Activated T-cell treated with anti-CD3 and anti-CD28 coated beads, Interleukin-2, amount 50 U/mL, for 48 hours (primary cell): ENCODE measurements at regions not wholly inside any gene's neighbourhood (a gene's known extent, or its start where the extent isn't known, plus 50 kb on each side); places are given as distances from the start of the nearest gene placed in this dataset.

Source experiments
- DNase-seq, 2 experiments: peaks; one replicate each; pipeline ENCODE4 v3.0.0-alpha.2; 2020

DNA sequence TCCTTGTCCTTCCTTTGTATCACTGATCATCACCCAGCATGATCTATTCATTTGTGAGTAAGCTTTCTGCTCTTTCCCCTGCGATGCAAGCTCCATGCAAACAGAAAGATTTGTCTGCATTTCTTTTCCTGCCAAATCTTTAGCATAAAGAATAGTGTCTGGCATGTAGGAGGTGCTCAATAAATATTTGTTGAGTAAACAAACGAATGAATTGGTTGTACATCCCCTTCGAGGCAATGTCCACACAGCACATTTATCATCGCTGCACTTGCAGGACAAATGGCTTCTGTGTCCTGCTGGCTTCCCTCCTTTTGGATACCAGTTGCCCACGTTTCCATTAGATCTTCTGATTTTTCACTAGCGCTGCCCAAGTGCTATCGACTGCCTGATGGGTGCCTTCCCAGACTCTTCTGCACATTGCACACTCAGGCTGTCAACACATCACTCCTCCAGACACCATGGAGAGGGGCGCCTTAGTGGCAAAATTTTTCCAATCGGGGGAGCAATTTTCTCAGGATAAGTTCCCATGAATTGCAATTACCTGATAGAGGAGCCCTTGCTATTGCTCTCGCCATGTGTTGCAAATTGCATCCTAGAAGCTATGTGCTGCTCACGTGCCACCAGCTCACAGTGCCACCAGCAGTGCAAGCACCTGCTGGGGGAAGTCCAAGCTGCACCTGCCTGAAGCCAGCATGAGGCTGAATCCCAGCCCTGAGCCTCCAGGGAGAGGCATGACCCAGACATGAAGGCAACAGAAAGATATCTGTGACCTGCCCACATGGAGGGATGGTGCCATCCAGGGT lies 206.6 kb downstream of the KIF26A start:
- DNase-seq: no peak

DNA sequence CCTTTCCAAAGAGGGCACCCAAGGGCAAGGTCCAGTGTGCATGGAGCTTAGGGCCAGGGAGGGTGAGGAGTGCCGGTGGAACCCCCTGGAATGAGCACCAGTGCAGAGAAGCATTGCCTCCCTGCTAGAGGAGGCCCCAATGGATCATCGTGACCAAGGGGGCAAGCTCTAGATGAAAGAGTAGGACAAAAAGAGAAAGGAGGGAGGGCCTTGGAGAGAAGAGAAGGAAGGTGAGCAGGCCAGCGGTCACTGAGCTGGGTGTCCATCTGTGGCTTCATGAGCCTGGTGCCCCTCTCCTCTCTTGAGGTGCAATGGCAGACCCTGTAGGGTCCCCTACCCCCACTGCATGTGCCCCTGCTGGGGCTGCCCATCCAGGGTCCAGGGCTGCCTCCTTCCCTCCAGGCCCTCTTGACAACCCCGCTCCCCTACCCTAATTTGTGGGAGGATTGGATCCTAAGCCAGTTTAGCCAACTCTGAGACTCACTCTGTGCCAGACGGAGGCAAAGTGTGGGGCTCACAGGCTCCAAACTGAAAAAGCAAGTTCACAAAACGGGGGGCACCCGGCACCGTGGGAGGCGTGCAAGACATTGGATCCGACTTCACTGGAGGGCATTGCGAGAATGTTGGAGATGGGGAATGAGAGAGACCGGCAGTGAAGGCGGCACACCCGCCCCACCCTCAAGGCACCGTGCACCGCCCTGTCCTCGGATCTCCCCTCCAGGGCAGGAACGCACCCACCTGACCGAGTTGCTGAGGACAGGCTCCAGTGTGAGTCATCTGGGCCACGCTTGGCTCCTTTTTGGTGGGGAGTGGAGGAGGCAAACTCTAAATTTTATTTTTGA lies 207.5 kb downstream of the KIF26A start:
- no peak for DNase-seq

DNA sequence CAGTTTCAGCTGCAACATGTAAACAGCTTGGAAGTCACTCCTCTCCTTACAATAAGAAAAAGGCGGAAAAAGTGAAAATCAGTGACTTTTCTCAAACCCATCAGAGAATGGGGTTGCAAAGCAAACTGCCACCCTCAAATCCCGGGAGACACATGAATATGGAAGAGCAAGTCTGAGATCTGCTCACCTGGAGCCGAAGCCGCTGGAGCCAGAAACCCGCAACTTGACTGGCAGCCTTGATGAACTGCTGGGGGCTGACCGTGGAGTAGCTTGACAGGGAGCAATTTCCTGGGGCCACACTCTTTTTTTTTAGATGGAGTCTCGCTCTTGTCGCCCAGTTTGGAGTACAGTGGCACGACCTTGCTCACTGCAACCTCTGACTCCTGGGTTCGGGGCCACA lies 208.2 kb downstream of the KIF26A start:
- DNase-seq: no peak

DNA sequence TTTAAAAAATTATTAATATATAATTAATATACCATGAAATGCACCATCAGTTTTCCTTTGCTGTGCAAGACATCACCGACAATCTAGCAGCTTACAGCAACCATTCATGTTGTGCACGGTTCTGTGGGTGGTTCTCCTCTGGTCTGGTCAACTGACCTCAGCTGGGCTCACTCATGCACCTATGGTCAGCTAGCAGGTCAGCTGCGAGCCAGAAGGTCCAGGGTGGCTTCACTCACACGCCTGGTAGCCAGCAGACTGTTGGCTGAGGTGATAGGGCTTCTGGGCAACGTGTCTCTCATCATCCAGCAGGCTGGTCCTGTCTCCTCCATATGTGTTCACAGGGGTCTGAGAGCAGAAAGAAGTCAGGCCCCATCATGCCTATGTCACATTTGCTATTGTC lies 210.4 kb downstream of the KIF26A start:
- no peak for DNase-seq

GRCh38 chr14:104349950-104350349 lies 211.6 kb downstream of the KIF26A start:
- no peak for DNase-seq

GRCh38 chr14:104350463-104351185 lies 212.2 kb downstream of the KIF26A start:
- no peak for DNase-seq

- DNase-seq: no peak
Measured at GRCh38 chr14:104351849-104352492, 213.6 kb downstream of the KIF26A start.

GRCh38 chr14:104352493-104353220 lies 214.3 kb downstream of the KIF26A start:
- DNase-seq: no peak

- DNase-seq: no peak
Measured at GRCh38 chr14:104353221-104353920, 215.0 kb downstream of the KIF26A start.

DNA sequence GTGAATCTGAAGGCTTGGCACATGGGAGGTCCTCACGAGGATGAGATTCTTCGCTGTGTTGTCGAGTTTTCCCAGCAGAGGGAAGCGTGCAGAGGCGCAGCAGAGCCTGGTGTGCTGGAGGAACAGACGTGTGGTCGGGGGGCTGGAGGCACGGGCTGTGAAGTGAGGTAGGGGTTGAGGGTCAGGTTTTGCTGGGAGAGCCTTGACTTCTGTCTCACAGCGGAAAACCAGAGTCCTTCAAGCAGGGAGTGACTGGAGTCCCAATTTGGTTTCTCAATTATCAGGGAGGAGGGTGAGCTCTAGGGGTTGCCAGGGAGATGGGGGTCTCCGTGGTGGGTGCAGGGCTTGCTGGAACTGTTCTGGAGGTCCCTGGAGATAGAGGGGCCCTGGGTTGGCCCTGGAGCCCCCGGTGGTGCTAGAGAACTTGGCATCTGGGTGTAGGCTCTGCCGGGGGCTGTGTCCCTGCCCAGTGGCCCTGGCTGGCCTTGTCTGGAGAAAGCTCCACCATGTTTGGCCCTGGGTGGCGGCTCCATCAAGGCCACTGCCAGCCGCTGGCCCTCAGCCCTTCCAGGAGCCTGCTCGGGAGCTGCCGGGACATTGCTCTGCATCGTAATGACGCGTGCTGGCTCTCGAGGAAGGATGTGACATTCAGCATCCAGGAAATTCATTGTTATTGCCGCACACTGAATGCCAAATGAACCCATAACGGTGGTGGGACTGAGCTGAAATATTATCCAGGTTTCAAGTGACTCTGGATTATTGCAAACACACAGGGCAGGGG lies 215.7 kb downstream of the KIF26A start:
- no peak for DNase-seq

- no peak for DNase-seq
Measured at GRCh38 chr14:104355101-104356019, 217.0 kb downstream of the KIF26A start.

GRCh38 chr14:104356020-104356737 lies 217.8 kb downstream of the KIF26A start:
- DNase-seq: no peak

- no peak for DNase-seq
Measured at GRCh38 chr14:104356738-104357688, 218.6 kb downstream of the KIF26A start.

DNA sequence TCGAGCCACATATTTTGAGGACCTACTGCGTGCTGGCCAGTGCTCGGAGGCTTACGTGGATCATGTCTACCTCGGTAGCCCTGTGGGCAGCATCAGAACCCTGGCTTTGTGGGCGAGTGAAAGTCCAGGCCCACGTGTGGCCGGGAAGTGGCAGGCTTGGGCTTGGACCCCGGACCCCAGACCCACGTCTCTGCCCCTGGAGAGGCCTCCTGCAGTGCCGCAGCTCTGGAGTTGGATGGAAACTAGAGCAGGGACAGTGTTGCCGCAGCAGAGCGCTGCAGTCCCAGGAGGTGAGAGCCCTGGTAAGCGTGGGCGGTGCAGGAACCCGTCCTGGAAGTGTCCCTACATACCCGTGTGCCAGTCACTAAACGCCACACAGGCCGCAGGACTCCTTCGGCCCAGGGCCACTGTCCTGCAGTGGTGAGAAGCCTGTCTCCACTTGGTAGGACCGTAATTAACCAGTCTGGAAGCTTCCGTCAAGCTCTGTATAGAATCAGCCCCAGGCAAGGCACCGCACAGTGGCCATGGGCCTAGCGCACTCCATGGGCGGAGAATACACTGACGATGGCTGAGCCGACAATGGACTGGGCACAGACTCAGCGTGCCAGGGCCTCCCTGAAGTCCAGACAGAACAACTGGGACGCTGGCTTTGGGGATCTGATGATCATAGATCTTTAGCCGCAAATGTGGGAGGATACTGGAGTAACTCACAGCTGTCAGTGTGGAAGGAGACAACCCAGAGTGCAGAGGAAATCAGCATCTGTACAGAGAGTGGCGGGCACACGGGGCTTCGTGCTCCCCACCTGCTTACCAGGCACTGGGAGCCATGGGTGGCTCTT lies 219.5 kb downstream of the KIF26A start:
- no peak for DNase-seq

GRCh38 chr14:104358528-104359300 lies 220.3 kb downstream of the KIF26A start:
- DNase-seq: no peak
